Stomach (tissue), 8 donors: ENCODE measurements at regions not wholly inside any gene's neighbourhood (a gene's known extent, or its start where the extent isn't known, plus 50 kb on each side); places are given as distances from the start of the nearest gene placed in this dataset.

Experiments
- DNase-seq, 2 donors: peaks; one replicate each; pipeline versions ENCODE4 v3.0.0 to v3.0.0-alpha.2; 2013 to 2019
- H3K27ac ChIP-seq, 5 donors: fragments of 200-600 bp in 4 of 5; sonication (generic) in 4 of 5; one replicate each; pipeline ENCODE4 v1.5.1; 2013 to 2019; ENCODE audit warnings: mild to moderate bottlenecking in 1 of 5, moderate library complexity in 1 of 5
- H3K27me3 ChIP-seq, 3 donors: fragments of 200-600 bp; sonication (generic); one replicate each; pipeline ENCODE4 v1.5.1; 2017 to 2019; ENCODE audit warnings: mixed run types in 1 of 3
- H3K36me3 ChIP-seq, 4 donors: fragments of 200-600 bp; sonication (generic); 1 replicate in 3 of 4; 2 replicates in 1 of 4; pipeline ENCODE4 v1.5.1; 2016 to 2019
- H3K4me1 ChIP-seq, 4 donors: fragments of 200-600 bp; sonication (generic); one replicate each; pipeline ENCODE4 v1.5.1; 2016 to 2019
- H3K4me3 ChIP-seq, 4 donors: fragments of 200-600 bp; sonication (generic) in 3 of 4; one replicate each; pipeline ENCODE4 v1.5.1; 2016 to 2019; ENCODE audit warnings: mild to moderate bottlenecking in 1 of 4
- H3K9me3 ChIP-seq, 4 donors: fragments of 200-600 bp; sonication (generic); one replicate each; pipeline ENCODE4 v1.5.1; 2016 to 2019
- CTCF ChIP-seq, 7 experiments: fragments of 450-650 bp in 4 of 7; fragments of 200-600 bp in 3 of 7; sonication (generic) in 3 of 7; IDR thresholded peaks; one replicate each; pipeline ENCODE4 v1.5.1; 2016 to 2019; ENCODE audit warnings: antibody characterized with exemption in 7 of 7, control low read depth in 2 of 7, mild to moderate bottlenecking in 1 of 7
- EP300 ChIP-seq: sonication (generic); formaldehyde crosslinking; IDR thresholded peaks from one replicate; pipeline ENCODE4 v1.6.1; 2017; ENCODE audit warnings: antibody characterized with exemption
- POLR2A ChIP-seq, 4 donors: fragments of 450-650 bp; IDR thresholded peaks; one replicate each; pipeline ENCODE4 v1.6.1; 2016; ENCODE audit warnings: antibody characterized with exemption in 4 of 4, control low read depth in 2 of 4, mild to moderate bottlenecking in 1 of 4, moderate library complexity in 1 of 4
- POLR2AphosphoS5 ChIP-seq, 3 donors: sonication (generic); formaldehyde crosslinking; IDR thresholded peaks; one replicate each; pipeline ENCODE4 v1.6.1; 2016; ENCODE audit warnings: antibody characterized with exemption in 3 of 3
- WGBS, 5 donors: extraction: QIAGEN DNeasy Blood & Tissue Kit in 3 of 5; methylation state at CpG; one replicate each; pipeline versions ENCODE4 v1.1.5 to v1.1.7; 2013 to 2018; 5-methylcytosine and 5-hydroxymethylcytosine counted together
- intact Hi-C: fragments of 100-400 bp; cut with DNase I; formaldehyde crosslinking; loops from one replicate; pipeline ENCODE4 v1.15.1; 2023; ENCODE audit warnings: low total_unique reads
- donor health status: healthy with polysubstance abuse.
- donor health status: Bipolar disorder and iron deficiency.
- donor health status: healthy.

GRCh38 chr2:42108852-42109251, 60.3 kb upstream of the EML4 start:
- TF ChIP-seq EP300 (no peak), POLR2A (IDR thresholded peaks at IDR 0.05) (no peak), CTCF (IDR thresholded peaks at IDR 0.05) (no peak), POLR2AphosphoS5 (IDR thresholded peaks at IDR 0.05) (no peak)
- H3K4me1 ChIP-seq: peaks cover 6 to 35% (median 10%) of the 10 kb centered on the region in 4 donors
- WGBS, 5 donors: 96 to 99% (median 98%) methylated on average over 4 of the region's 4 CpGs
- no peak overlapping the region for H3K27ac ChIP-seq
- no peaks in the 10 kb centered on the region for H3K36me3 ChIP-seq
- H3K27me3 ChIP-seq: no peaks in the 10 kb centered on the region
- DNase-seq: no peak
- H3K9me3 ChIP-seq: no peaks in the 10 kb centered on the region
- intact Hi-C loops: no loop called here
- H3K4me3 ChIP-seq: no peak overlapping the region

- DNase-seq: no peak
- TF ChIP-seq POLR2AphosphoS5 (IDR thresholded peaks at IDR 0.05): no peak
- no peak for TF ChIP-seq CTCF (IDR thresholded peaks at IDR 0.05)
- TF ChIP-seq EP300: no peak
- TF ChIP-seq POLR2A (IDR thresholded peaks at IDR 0.05): no peak
- Histone ChIP-seq H3K4me3 (no peak overlapping the region), H3K27me3 (no peaks in the 10 kb centered on the region), H3K27ac (no peak overlapping the region), H3K4me1 (peaks cover 6 to 23% (median 10%) of the 10 kb centered on the region in 4 donors), H3K36me3 (no peaks in the 10 kb centered on the region), H3K9me3 (no peaks in the 10 kb centered on the region)
- 85 to 90% (median 89%) methylated on average over 7 of the region's 7 CpGs for WGBS, 5 donors
- intact Hi-C loops: no loop called here
These were observed 59.1 kb upstream of the EML4 start for GRCh38 chr2:42109959-42110640.

- Histone ChIP-seq H3K4me1 (peaks cover 6 to 18% (median 10%) of the 10 kb centered on the region in 4 donors), H3K27ac (no peak overlapping the region), H3K36me3 (no peaks in the 10 kb centered on the region), H3K27me3 (no peaks in the 10 kb centered on the region), H3K9me3 (no peaks in the 10 kb centered on the region), H3K4me3 (no peak overlapping the region)
- intact Hi-C loops: no loop called here
- 53 to 68% (median 56%) methylated on average over 11 to 12 of the region's 12 CpGs for WGBS, 5 donors
- no peak for TF ChIP-seq CTCF (IDR thresholded peaks at IDR 0.05)
- TF ChIP-seq POLR2AphosphoS5 (IDR thresholded peaks at IDR 0.05): no peak
- no peak for TF ChIP-seq POLR2A (IDR thresholded peaks at IDR 0.05)
- no peak for TF ChIP-seq EP300
- peak; percentile 57 to 61 for DNase-seq
These were observed 58.4 kb upstream of the EML4 start for GRCh38 chr2:42110641-42111322.

GRCh38 chr2:42112418-42112817, 56.7 kb upstream of the EML4 start:
- no peak for DNase-seq
- H3K36me3 ChIP-seq: no peaks in the 10 kb centered on the region
- H3K9me3 ChIP-seq: no peaks in the 10 kb centered on the region
- peaks cover 6 to 22% (median 12%) of the 10 kb centered on the region in 4 donors for H3K4me1 ChIP-seq
- H3K4me3 ChIP-seq: no peak overlapping the region
- H3K27me3 ChIP-seq: no peaks in the 10 kb centered on the region
- intact Hi-C loops: no loop called here
- H3K27ac ChIP-seq: no peak overlapping the region
- 63 to 85% (median 80%) methylated on average over 3 of the region's 3 CpGs for WGBS, 5 donors
- TF ChIP-seq EP300 (no peak), POLR2AphosphoS5 (IDR thresholded peaks at IDR 0.05) (no peak), POLR2A (IDR thresholded peaks at IDR 0.05) (no peak), CTCF (IDR thresholded peaks at IDR 0.05) (no peak)
